ENCODE measurements at regions not wholly inside any gene's neighbourhood (a gene's known extent, or its start where the extent isn't known, plus 50 kb on each side); places are given as distances from the start of the nearest gene placed in this dataset.

GRCh38 chr13:64808704-64809103 is 2421.4 kb downstream of the PCDH9 start:
- TF ChIP-seq POLR2A (IDR thresholded peaks at IDR 0.05; ENCODE audit: low read depth, low read length) (no peak), BHLHE40 (IDR thresholded peaks at IDR 0.05; ENCODE audit: low read depth, low read length) (no peak), FOS (IDR thresholded peaks at IDR 0.05; ENCODE audit: low read depth, low read length) (no peak)
- TF ChIP-seq, protein P1, sequence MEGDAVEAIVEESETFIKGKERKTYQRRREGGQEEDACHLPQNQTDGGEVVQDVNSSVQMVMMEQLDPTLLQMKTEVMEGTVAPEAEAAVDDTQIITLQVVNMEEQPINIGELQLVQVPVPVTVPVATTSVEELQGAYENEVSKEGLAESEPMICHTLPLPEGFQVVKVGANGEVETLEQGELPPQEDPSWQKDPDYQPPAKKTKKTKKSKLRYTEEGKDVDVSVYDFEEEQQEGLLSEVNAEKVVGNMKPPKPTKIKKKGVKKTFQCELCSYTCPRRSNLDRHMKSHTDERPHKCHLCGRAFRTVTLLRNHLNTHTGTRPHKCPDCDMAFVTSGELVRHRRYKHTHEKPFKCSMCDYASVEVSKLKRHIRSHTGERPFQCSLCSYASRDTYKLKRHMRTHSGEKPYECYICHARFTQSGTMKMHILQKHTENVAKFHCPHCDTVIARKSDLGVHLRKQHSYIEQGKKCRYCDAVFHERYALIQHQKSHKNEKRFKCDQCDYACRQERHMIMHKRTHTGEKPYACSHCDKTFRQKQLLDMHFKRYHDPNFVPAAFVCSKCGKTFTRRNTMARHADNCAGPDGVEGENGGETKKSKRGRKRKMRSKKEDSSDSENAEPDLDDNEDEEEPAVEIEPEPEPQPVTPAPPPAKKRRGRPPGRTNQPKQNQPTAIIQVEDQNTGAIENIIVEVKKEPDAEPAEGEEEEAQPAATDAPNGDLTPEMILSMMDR (conservative IDR thresholded peaks at IDR 0.05; ENCODE audit: low read depth, low read length), result no peak
